A673 (cell line): ENCODE measurements at regions not wholly inside any gene's neighbourhood (a gene's known extent, or its start where the extent isn't known, plus 50 kb on each side); places are given as distances from the start of the nearest gene placed in this dataset.

ENCODE experiments used
- CTCF ChIP-seq: fragments of 300-800, 200-600 bp; sonication (generic); conservative IDR thresholded peaks from 2 replicates; pipeline ENCODE4 v1.5.1; 2017; ENCODE audit warnings: low read depth, mild to moderate bottlenecking, antibody characterized with exemption, low read length, moderate library complexity, mixed read lengths
- EZH2 ChIP-seq: fragments of 200-600 bp; sonication (generic); IDR thresholded peaks from 2 replicates; pipeline ENCODE4 v1.6.1; 2017; ENCODE audit warnings: borderline replicate concordance, low read depth, mild to moderate bottlenecking, mixed read lengths, antibody characterized with exemption, low read length; ENCODE audit not compliant: poor library complexity, severe bottlenecking

GRCh38 chr15:96581371-96581770 is 250.9 kb downstream of the NR2F2 start:
- TF ChIP-seq CTCF (no peak), EZH2 (no peak)
